Natural killer cell treated with Interleukin-12 subunit alpha and Interleukin-12 subunit beta and Interleukin-15 and Interleukin-18, amount 100 ng/mL, for 72 hours (primary cell): ENCODE measurements at regions not wholly inside any gene's neighbourhood (a gene's known extent, or its start where the extent isn't known, plus 50 kb on each side); places are given as distances from the start of the nearest gene placed in this dataset.

Experiments
- ATAC-seq, 2 donors: fragments of 150-1000 bp; cut with Tn5 transposase in 1 of 2; sonication (Bioruptor Pico), chemical (Tn5 transposase) in 1 of 2; 2 replicates each; pipeline ENCODE4 v1.10.0; 2021
- DNase-seq: peaks from one replicate; pipeline ENCODE4 v3.0.0; 2022; ENCODE audit warnings: low spot score
- H3K27ac Mint-ChIP-seq, 2 donors: 1 replicate in 1 of 2; 2 replicates in 1 of 2; pipeline ENCODE4 v1.8.0; 2022; ENCODE audit warnings: mixed read lengths in 2 of 2, mild to moderate bottlenecking in 1 of 2, moderate library complexity in 1 of 2
- H3K27me3 Mint-ChIP-seq, 2 donors: 1 replicate in 1 of 2; 2 replicates in 1 of 2; pipeline ENCODE4 v1.8.0; 2022; ENCODE audit warnings: mixed read lengths in 2 of 2
- H3K36me3 Mint-ChIP-seq: one replicate; pipeline ENCODE4 v1.8.0; 2022; ENCODE audit warnings: mixed read lengths
- H3K4me1 Mint-ChIP-seq, 2 donors: 1 replicate in 1 of 2; 2 replicates in 1 of 2; pipeline ENCODE4 v1.8.0; 2022; ENCODE audit warnings: low read depth in 2 of 2, mixed read lengths in 2 of 2, mild to moderate bottlenecking in 1 of 2
- H3K4me3 Mint-ChIP-seq: one replicate; pipeline ENCODE4 v1.8.0; 2022; ENCODE audit warnings: mixed read lengths
- H3K9me3 Mint-ChIP-seq: 2 replicates; pipeline ENCODE4 v1.8.0; 2022; ENCODE audit warnings: mixed read lengths

- H3K4me3 Mint-ChIP-seq: no peak overlapping the region
These were observed 1976.7 kb upstream of the ADGRL3 start for GRCh38 chr4:59223292-59223941.

GRCh38 chr4:59238212-59238611 lies 1961.9 kb upstream of the ADGRL3 start:
- ATAC-seq: no peak
- Mint-ChIP-seq H3K4me3 (no peak overlapping the region), H3K27me3 (no peaks in the 10 kb centered on the region), H3K36me3 (peaks cover 5% of the 10 kb centered on the region), H3K9me3 (peaks cover 42% of the 10 kb centered on the region), H3K4me1 (no peaks in the 10 kb centered on the region), H3K27ac (no peak overlapping the region)
- DNase-seq: no peak

More at GRCh38 chr4:59223292-59223941, 1976.7 kb upstream of the ADGRL3 start:
- Mint-ChIP-seq H3K27me3 (no peaks in the 10 kb centered on the region), H3K4me1 (no peaks in the 10 kb centered on the region), H3K27ac (no peak overlapping the region), H3K9me3 (peaks cover 9% of the 10 kb centered on the region), H3K36me3 (no peaks in the 10 kb centered on the region)
- DNase-seq: no peak
- ATAC-seq: no peak

- DNase-seq (no peak), ATAC-seq (no peak)
- no peaks in the 10 kb centered on the region for H3K27me3 Mint-ChIP-seq
- no peak overlapping the region for H3K27ac Mint-ChIP-seq
- H3K9me3 Mint-ChIP-seq: peaks cover 36% of the 10 kb centered on the region
- no peak overlapping the region for H3K4me3 Mint-ChIP-seq
- no peaks in the 10 kb centered on the region for H3K4me1 Mint-ChIP-seq
- H3K36me3 Mint-ChIP-seq: peaks cover 5% of the 10 kb centered on the region
These were observed 1960.1 kb upstream of the ADGRL3 start for GRCh38 chr4:59240011-59240410.

- H3K4me3 Mint-ChIP-seq: no peak overlapping the region
- no peaks in the 10 kb centered on the region for H3K4me1 Mint-ChIP-seq
- DNase-seq (no peak), ATAC-seq (no peak)
- peaks cover 26% of the 10 kb centered on the region for H3K9me3 Mint-ChIP-seq
- no peaks in the 10 kb centered on the region for H3K36me3 Mint-ChIP-seq
- H3K27me3 Mint-ChIP-seq: no peaks in the 10 kb centered on the region
- no peak overlapping the region for H3K27ac Mint-ChIP-seq
These were observed 1957.1 kb upstream of the ADGRL3 start for GRCh38 chr4:59243038-59243437.

- no peaks in the 10 kb centered on the region for H3K4me1 Mint-ChIP-seq
- H3K36me3 Mint-ChIP-seq: no peaks in the 10 kb centered on the region
- no peak overlapping the region for H3K4me3 Mint-ChIP-seq
- DNase-seq (no peak), ATAC-seq (no peak)
- no peaks in the 10 kb centered on the region for H3K27me3 Mint-ChIP-seq
- no peak overlapping the region for H3K27ac Mint-ChIP-seq
- H3K9me3 Mint-ChIP-seq: peaks cover 9% of the 10 kb centered on the region
These were observed 1953.1 kb upstream of the ADGRL3 start for GRCh38 chr4:59247032-59247431.

- Mint-ChIP-seq H3K4me3 (no peak overlapping the region), H3K9me3 (no peaks in the 10 kb centered on the region), H3K36me3 (no peaks in the 10 kb centered on the region), H3K4me1 (no peaks in the 10 kb centered on the region), H3K27me3 (no peaks in the 10 kb centered on the region), H3K27ac (no peak overlapping the region)
- DNase-seq (no peak), ATAC-seq (no peak)
These were observed 1951.8 kb upstream of the ADGRL3 start for GRCh38 chr4:59248313-59248712.

- no peaks in the 10 kb centered on the region for H3K4me1 Mint-ChIP-seq
- no peak for ATAC-seq
- no peak overlapping the region for H3K4me3 Mint-ChIP-seq
- H3K9me3 Mint-ChIP-seq: no peaks in the 10 kb centered on the region
- no peaks in the 10 kb centered on the region for H3K27me3 Mint-ChIP-seq
- DNase-seq: no peak
- H3K27ac Mint-ChIP-seq: no peak overlapping the region
- no peaks in the 10 kb centered on the region for H3K36me3 Mint-ChIP-seq
These were observed 1951.0 kb upstream of the ADGRL3 start for GRCh38 chr4:59249110-59249509.

- ATAC-seq (no peak), DNase-seq (no peak)
- Mint-ChIP-seq H3K36me3 (no peaks in the 10 kb centered on the region), H3K9me3 (peaks cover 10% of the 10 kb centered on the region), H3K27ac (no peak overlapping the region), H3K4me1 (no peaks in the 10 kb centered on the region), H3K4me3 (no peak overlapping the region), H3K27me3 (no peaks in the 10 kb centered on the region)
These were observed 1942.1 kb upstream of the ADGRL3 start for GRCh38 chr4:59258002-59258401.

- Mint-ChIP-seq H3K9me3 (peaks cover 13% of the 10 kb centered on the region), H3K36me3 (no peaks in the 10 kb centered on the region), H3K4me3 (no peak overlapping the region), H3K27me3 (no peaks in the 10 kb centered on the region), H3K4me1 (no peaks in the 10 kb centered on the region), H3K27ac (no peak overlapping the region)
- no peak for DNase-seq
- ATAC-seq: no peak
These were observed 1892.5 kb upstream of the ADGRL3 start for GRCh38 chr4:59307609-59308008.

GRCh38 chr4:59314637-59315036 lies 1885.5 kb upstream of the ADGRL3 start:
- ATAC-seq (no peak), DNase-seq (no peak)
- no peak overlapping the region for H3K4me3 Mint-ChIP-seq
- peaks cover 5% of the 10 kb centered on the region for H3K9me3 Mint-ChIP-seq
- no peaks in the 10 kb centered on the region for H3K36me3 Mint-ChIP-seq
- no peak overlapping the region for H3K27ac Mint-ChIP-seq
- H3K4me1 Mint-ChIP-seq: no peaks in the 10 kb centered on the region
- no peaks in the 10 kb centered on the region for H3K27me3 Mint-ChIP-seq

- Mint-ChIP-seq H3K4me1 (no peaks in the 10 kb centered on the region), H3K27me3 (no peaks in the 10 kb centered on the region), H3K4me3 (no peak overlapping the region), H3K36me3 (no peaks in the 10 kb centered on the region), H3K9me3 (peaks cover 12% of the 10 kb centered on the region), H3K27ac (no peak overlapping the region)
- DNase-seq: no peak
- ATAC-seq: no peak
These were observed 1860.5 kb upstream of the ADGRL3 start for GRCh38 chr4:59339631-59340030.

GRCh38 chr4:59341506-59341905 lies 1858.6 kb upstream of the ADGRL3 start:
- no peaks in the 10 kb centered on the region for H3K27me3 Mint-ChIP-seq
- DNase-seq: no peak
- no peak overlapping the region for H3K4me3 Mint-ChIP-seq
- ATAC-seq: no peak
- H3K27ac Mint-ChIP-seq: no peak overlapping the region
- H3K9me3 Mint-ChIP-seq: peaks cover 16% of the 10 kb centered on the region
- H3K4me1 Mint-ChIP-seq: no peaks in the 10 kb centered on the region
- no peaks in the 10 kb centered on the region for H3K36me3 Mint-ChIP-seq

- Mint-ChIP-seq H3K36me3 (no peaks in the 10 kb centered on the region), H3K27me3 (no peaks in the 10 kb centered on the region), H3K4me1 (no peaks in the 10 kb centered on the region), H3K9me3 (peaks cover 12% of the 10 kb centered on the region), H3K4me3 (no peak overlapping the region), H3K27ac (no peak overlapping the region)
- ATAC-seq (no peak), DNase-seq (no peak)
These were observed 1851.2 kb upstream of the ADGRL3 start for GRCh38 chr4:59348949-59349348.

- Mint-ChIP-seq H3K27ac (no peak overlapping the region), H3K27me3 (no peaks in the 10 kb centered on the region), H3K4me3 (no peak overlapping the region), H3K36me3 (no peaks in the 10 kb centered on the region), H3K9me3 (peaks cover 10% of the 10 kb centered on the region), H3K4me1 (no peaks in the 10 kb centered on the region)
- DNase-seq (no peak), ATAC-seq (no peak)
These were observed 1830.9 kb upstream of the ADGRL3 start for GRCh38 chr4:59369229-59369628.

GRCh38 chr4:59374416-59374815 lies 1825.7 kb upstream of the ADGRL3 start:
- no peak for ATAC-seq
- no peak for DNase-seq
- Mint-ChIP-seq H3K9me3 (peaks cover 12% of the 10 kb centered on the region), H3K27me3 (no peaks in the 10 kb centered on the region), H3K27ac (no peak overlapping the region), H3K4me1 (no peaks in the 10 kb centered on the region), H3K4me3 (no peak overlapping the region), H3K36me3 (no peaks in the 10 kb centered on the region)
